ENCODE measurements at regions not wholly inside any gene's neighbourhood (a gene's known extent, or its start where the extent isn't known, plus 50 kb on each side); places are given as distances from the start of the nearest gene placed in this dataset.

GRCh38 chr22:22037740-22038139 lies 55.2 kb upstream of the TOP3B start:
- TF ChIP-seq KDM1A (IDR thresholded peaks at IDR 0.05; ENCODE audit: borderline replicate concordance, low read length) (no peak), YY1 (IDR thresholded peaks at IDR 0.05; ENCODE audit: low read depth, low read length) (no peak), EGR1 (IDR thresholded peaks at IDR 0.05; ENCODE audit: borderline replicate concordance, low read depth, low read length) (no peak), TBP (IDR thresholded peaks at IDR 0.05; ENCODE audit: low read depth, low read length) (no peak)
